ENCODE measurements at regions not wholly inside any gene's neighbourhood (a gene's known extent, or its start where the extent isn't known, plus 50 kb on each side); places are given as distances from the start of the nearest gene placed in this dataset.

DNA sequence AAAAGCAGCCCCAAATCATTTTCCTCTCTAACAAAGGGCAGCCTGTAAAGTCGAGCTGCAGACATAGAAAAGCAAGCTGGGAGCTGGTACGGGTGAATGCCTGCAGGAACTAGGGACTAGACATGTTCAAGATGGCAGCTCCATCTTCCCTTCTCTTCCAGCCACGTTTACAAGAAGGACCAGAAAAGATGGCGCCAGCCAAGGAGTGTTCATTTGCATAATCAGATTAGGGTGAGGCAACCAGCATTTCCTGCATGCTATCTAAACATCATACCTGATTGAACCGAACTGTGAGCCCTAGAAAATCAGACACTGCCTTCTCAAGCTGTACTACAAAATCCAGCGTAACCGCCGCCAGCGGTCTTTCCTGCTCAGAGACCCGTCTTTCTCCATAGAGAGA, 896.8 kb downstream of the CDH11 start:
- DNase-seq = no peak
- no peak overlapping the region for H3K4me3 ChIP-seq
- H3K27me3 ChIP-seq = no peaks in the 10 kb centered on the region
- no peak for TF ChIP-seq POLR2AphosphoS5 (IDR thresholded peaks at IDR 0.05)
- TF ChIP-seq, protein P1, sequence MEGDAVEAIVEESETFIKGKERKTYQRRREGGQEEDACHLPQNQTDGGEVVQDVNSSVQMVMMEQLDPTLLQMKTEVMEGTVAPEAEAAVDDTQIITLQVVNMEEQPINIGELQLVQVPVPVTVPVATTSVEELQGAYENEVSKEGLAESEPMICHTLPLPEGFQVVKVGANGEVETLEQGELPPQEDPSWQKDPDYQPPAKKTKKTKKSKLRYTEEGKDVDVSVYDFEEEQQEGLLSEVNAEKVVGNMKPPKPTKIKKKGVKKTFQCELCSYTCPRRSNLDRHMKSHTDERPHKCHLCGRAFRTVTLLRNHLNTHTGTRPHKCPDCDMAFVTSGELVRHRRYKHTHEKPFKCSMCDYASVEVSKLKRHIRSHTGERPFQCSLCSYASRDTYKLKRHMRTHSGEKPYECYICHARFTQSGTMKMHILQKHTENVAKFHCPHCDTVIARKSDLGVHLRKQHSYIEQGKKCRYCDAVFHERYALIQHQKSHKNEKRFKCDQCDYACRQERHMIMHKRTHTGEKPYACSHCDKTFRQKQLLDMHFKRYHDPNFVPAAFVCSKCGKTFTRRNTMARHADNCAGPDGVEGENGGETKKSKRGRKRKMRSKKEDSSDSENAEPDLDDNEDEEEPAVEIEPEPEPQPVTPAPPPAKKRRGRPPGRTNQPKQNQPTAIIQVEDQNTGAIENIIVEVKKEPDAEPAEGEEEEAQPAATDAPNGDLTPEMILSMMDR (IDR thresholded peaks at IDR 0.05) = no peak
- TF ChIP-seq EP300 (IDR thresholded peaks at IDR 0.05) = no peak
- no peak overlapping the region for H3K27ac ChIP-seq
- H3K9me3 ChIP-seq = peaks cover 0 to 16% (median 2%) of the 10 kb centered on the region in 4 donors
- WGBS, 5 donors = 62 to 83% (median 74%) methylated on average over 10 of the region's 10 CpGs
- intact Hi-C loops (cut with DNase I; ENCODE audit: low total_unique reads) = no loop called here
- H3K4me1 ChIP-seq = no peaks in the 10 kb centered on the region
- H3K36me3 ChIP-seq = no peaks in the 10 kb centered on the region

DNA sequence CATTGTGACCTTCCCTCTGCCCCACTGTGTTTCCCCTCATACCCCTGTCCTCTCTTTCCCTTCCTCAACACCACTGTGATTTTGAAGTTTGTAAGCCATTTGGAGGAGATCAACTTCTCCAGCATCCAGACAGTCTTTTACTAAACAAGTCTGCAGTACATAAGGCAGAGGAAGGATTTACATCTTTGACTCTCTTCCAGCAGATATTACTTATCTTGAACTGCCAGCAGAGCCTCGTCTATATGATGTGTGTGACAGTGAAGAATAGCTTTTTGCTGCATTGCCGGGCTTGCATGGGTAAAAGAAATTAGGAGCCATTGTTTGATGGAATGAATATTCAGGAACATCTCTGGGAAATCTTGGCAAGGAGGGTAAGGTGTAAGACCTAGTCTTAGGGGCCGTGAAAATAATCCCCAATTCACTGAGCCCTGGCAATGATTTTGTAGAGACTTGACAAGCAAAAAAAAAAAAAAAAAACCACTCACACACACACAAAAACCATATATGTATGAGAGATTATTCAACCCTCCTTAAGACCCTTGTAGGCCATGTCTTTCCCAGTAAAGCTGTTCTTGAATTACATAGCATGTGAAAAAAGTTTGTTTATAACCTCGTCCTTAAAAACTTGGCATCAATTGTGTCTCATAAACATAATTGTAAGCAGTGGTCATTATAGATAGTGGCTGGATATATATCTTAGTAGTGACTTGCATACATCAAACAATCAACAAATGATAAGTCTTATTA, 903.9 kb downstream of the CDH11 start:
- intact Hi-C loops (cut with DNase I; ENCODE audit: low total_unique reads) = no loop called here
- 47 to 57% (median 52%) methylated on average over 4 of the region's 4 CpGs for WGBS, 5 donors

DNA sequence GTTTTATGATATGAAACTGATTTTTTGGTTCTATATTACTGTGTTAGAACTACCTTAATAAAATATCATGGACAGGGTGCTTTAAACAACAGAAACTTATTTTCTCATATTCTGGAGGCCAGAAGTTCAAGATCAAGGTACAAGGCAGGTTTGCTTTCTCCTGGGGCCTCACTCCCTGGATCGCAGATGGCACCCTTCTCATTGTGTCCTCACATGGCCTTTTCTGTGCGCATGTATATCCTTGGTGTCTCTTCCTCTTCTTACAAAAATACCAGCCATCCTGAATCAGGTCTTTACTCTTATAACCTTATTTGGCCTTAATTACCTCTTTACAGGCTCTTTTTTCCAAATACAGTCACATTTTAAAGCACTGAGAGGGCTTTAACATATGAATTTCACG, 906.1 kb downstream of the CDH11 start:
- no peak for DNase-seq
- intact Hi-C loops (cut with DNase I; ENCODE audit: low total_unique reads) = no loop called here
- H3K36me3 ChIP-seq = no peaks in the 10 kb centered on the region
- 82 to 90% (median 87%) methylated on average over 3 of the region's 3 CpGs for WGBS, 5 donors
- no peaks in the 10 kb centered on the region for H3K27me3 ChIP-seq
- H3K4me3 ChIP-seq = no peak overlapping the region
- H3K27ac ChIP-seq = no peak overlapping the region
- no peaks in the 10 kb centered on the region for H3K4me1 ChIP-seq
- no peaks in the 10 kb centered on the region for H3K9me3 ChIP-seq
- no peak for TF ChIP-seq EP300 (IDR thresholded peaks at IDR 0.05)
- TF ChIP-seq POLR2A (IDR thresholded peaks at IDR 0.05) = no peak
- TF ChIP-seq POLR2AphosphoS5 (IDR thresholded peaks at IDR 0.05) = no peak
- TF ChIP-seq, protein P1 (IDR thresholded peaks at IDR 0.05) = no peak

More for the DNA sequence above, 903.9 kb downstream of the CDH11 start:
- Histone ChIP-seq H3K4me1 (no peaks in the 10 kb centered on the region), H3K4me3 (no peak overlapping the region), H3K9me3 (no peaks in the 10 kb centered on the region), H3K36me3 (no peaks in the 10 kb centered on the region), H3K27ac (no peak overlapping the region), H3K27me3 (no peaks in the 10 kb centered on the region)
- TF ChIP-seq POLR2A (IDR thresholded peaks at IDR 0.05) = no peak
- TF ChIP-seq, protein P1 (IDR thresholded peaks at IDR 0.05) = no peak
- TF ChIP-seq POLR2AphosphoS5 (IDR thresholded peaks at IDR 0.05) = no peak
- TF ChIP-seq EP300 (IDR thresholded peaks at IDR 0.05) = no peak
- DNase-seq = no peak

DNA sequence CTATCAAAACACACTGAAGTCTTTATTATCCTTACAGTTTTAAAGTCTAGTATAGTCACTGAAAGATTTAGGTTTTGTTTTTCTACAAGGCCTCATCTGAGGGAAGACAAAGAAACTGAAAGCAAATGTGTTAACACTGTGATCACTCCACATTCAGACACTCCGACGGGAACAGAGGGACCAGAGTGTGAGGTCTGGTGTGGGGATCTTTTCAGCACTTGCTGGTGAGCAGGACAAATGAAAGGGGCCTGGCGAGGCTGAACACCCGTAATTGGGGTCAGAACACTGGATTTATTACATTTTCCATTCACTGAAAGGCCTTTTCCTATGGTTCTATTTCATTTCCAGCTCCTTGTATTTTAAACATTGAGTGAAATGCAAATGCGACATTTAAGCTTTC, 910.5 kb downstream of the CDH11 start:
- intact Hi-C loops (cut with DNase I; ENCODE audit: low total_unique reads) = no loop called here
- WGBS, 5 donors = 56 to 69% (median 64%) methylated on average over 5 of the region's 5 CpGs
- Histone ChIP-seq H3K4me3 (no peak overlapping the region), H3K27me3 (no peaks in the 10 kb centered on the region), H3K27ac (no peak overlapping the region), H3K36me3 (no peaks in the 10 kb centered on the region), H3K9me3 (no peaks in the 10 kb centered on the region), H3K4me1 (no peaks in the 10 kb centered on the region)
- peak in 1 of 2 donors; percentile 8 for DNase-seq
- TF ChIP-seq POLR2AphosphoS5 (IDR thresholded peaks at IDR 0.05) (no peak), EP300 (IDR thresholded peaks at IDR 0.05) (no peak), POLR2A (IDR thresholded peaks at IDR 0.05) (no peak)
- TF ChIP-seq, protein P1 (IDR thresholded peaks at IDR 0.05) = no peak

Measured in stomach (tissue), 8 donors.